22Rv1 (cell line): ENCODE measurements at regions not wholly inside any gene's neighbourhood (a gene's known extent, or its start where the extent isn't known, plus 50 kb on each side); places are given as distances from the start of the nearest gene placed in this dataset.

Experiments used
- CTCF ChIP-seq: fragments of 450-650 bp; IDR thresholded peaks from 2 replicates; pipeline ENCODE4 v1.5.1; 2017; ENCODE audit warnings: mild to moderate bottlenecking
- ZFX ChIP-seq: fragments of 450-650 bp; IDR thresholded peaks from 2 replicates; pipeline ENCODE4 v1.6.1; 2017; ENCODE audit warnings: antibody characterized with exemption, borderline replicate concordance

- TF ChIP-seq CTCF (no peak), ZFX (no peak)
Observed at GRCh38 chr1:83725735-83726360, 273.1 kb downstream of the TTLL7 start.
